Hepatocyte (in vitro differentiated cells): ENCODE measurements at regions not wholly inside any gene's neighbourhood (a gene's known extent, or its start where the extent isn't known, plus 50 kb on each side); places are given as distances from the start of the nearest gene placed in this dataset.

Source experiments
- DNase-seq: peaks from one replicate; pipeline ENCODE4 v3.0.0-alpha.2; 2016; ENCODE audit warnings: low spot score
- H2AFZ ChIP-seq: fragments of 200-600 bp; sonication (generic); 2 replicates; pipeline ENCODE4 v1.6.0; 2016; ENCODE audit warnings: antibody characterized with exemption, mild to moderate bottlenecking
- H3K27ac ChIP-seq: fragments of 200-600 bp; sonication (generic); 2 replicates; pipeline ENCODE4 v1.5.1; 2016; ENCODE audit warnings: mild to moderate bottlenecking
- H3K27me3 ChIP-seq: fragments of 200-600 bp; sonication (generic); 2 replicates; pipeline ENCODE4 v1.6.1; 2016
- H3K36me3 ChIP-seq: fragments of 200-600 bp; sonication (generic); replicated peaks from 2 replicates; pipeline ENCODE4 v1.5.1; 2016; ENCODE audit warnings: low read depth; ENCODE audit not compliant: insufficient read depth
- H3K4me1 ChIP-seq: fragments of 200-600 bp; sonication (generic); 2 replicates; pipeline ENCODE4 v1.5.1; 2016; ENCODE audit warnings: mild to moderate bottlenecking, moderate library complexity; ENCODE audit not compliant: insufficient read depth
- H3K4me2 ChIP-seq: fragments of 200-600 bp; sonication (generic); 2 replicates; pipeline ENCODE4 v1.6.0; 2016
- H3K4me3 ChIP-seq: fragments of 200-600 bp; sonication (generic); 2 replicates; pipeline ENCODE4 v1.5.1; 2016; ENCODE audit warnings: mild to moderate bottlenecking
- H3K79me2 ChIP-seq: fragments of 200-600 bp; sonication (generic); 2 replicates; pipeline ENCODE4 v1.6.0; 2017; ENCODE audit warnings: mild to moderate bottlenecking
- H3K9me2 ChIP-seq: fragments of 200-600 bp; sonication (generic); replicated peaks from 2 replicates; pipeline ENCODE4 v1.6.0; 2017; ENCODE audit warnings: mild to moderate bottlenecking; ENCODE audit not compliant: insufficient read depth
- H3K9me3 ChIP-seq: fragments of 200-600 bp; sonication (generic); 2 replicates; pipeline ENCODE4 v1.5.1; 2016; ENCODE audit warnings: low read depth, mild to moderate bottlenecking
- H4K20me1 ChIP-seq: fragments of 200-600 bp; sonication (generic); 2 replicates; pipeline ENCODE4 v1.6.0; 2016; ENCODE audit warnings: mild to moderate bottlenecking; ENCODE audit not compliant: insufficient read depth, poor library complexity, severe bottlenecking
- EZH2 ChIP-seq: fragments of 200-600 bp; sonication (generic); IDR thresholded peaks from 2 replicates; pipeline ENCODE4 v1.6.1; 2016; ENCODE audit warnings: antibody characterized with exemption, mild to moderate bottlenecking, borderline replicate concordance
- EZH2phosphoT487 ChIP-seq: fragments of 200-600 bp; sonication (generic); IDR thresholded peaks from one replicate; pipeline ENCODE4 v1.6.1; 2018; ENCODE audit warnings: antibody characterized with exemption, mild to moderate bottlenecking, low read depth, moderate library complexity; ENCODE audit not compliant: unreplicated experiment, severe bottlenecking
- WGBS: methylation state at CpG from one replicate; pipeline ENCODE4 v1.1.6; 2016; ENCODE audit warnings: low lambda C conversion rate; ENCODE audit errors: missing lambda C conversion rate; 5-methylcytosine and 5-hydroxymethylcytosine counted together
- TF ChIP-seq, protein P1 (sequence below): fragments of 200-600 bp; sonication (generic); IDR thresholded peaks from 2 replicates; pipeline ENCODE4 v1.5.1; 2016; ENCODE audit warnings: antibody characterized with exemption, mild to moderate bottlenecking; ENCODE audit not compliant: poor library complexity

DNA sequence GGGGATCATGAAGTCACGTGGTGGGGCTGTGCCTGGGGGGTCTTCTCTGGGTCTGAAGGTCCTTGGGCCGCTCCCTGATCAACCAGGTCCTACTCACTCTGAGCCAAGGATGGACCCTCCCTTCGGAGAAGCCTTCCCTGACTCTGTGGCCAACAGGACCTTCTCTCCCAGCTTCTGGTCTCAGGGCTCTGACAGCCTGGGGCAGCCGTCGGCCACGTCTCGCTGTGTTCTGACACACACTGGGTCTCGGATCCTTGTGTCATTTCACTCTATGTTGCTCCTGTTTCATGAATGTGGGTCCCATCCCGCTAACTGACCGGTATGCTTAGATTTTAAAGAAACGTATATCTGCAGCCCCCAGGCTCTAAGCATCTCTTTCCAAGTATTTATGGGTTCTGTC, 256.1 kb downstream of the ENGASE start:
- Histone ChIP-seq H3K36me3 (no peaks in the 10 kb centered on the region), H3K9me3 (no peaks in the 10 kb centered on the region), H3K4me3 (no peak overlapping the region), H3K79me2 (no peaks in the 10 kb centered on the region), H3K4me1 (no peaks in the 10 kb centered on the region), H3K27me3 (peaks cover 25% of the 10 kb centered on the region), H3K9me2 (no peaks in the 10 kb centered on the region), H4K20me1 (no peaks in the 10 kb centered on the region), H3K27ac (no peak overlapping the region), H3K4me2 (no peak overlapping the region), H2AFZ (no peak overlapping the region)
- TF ChIP-seq EZH2phosphoT487 = no peak
- no peak for TF ChIP-seq EZH2
- TF ChIP-seq, protein P1, sequence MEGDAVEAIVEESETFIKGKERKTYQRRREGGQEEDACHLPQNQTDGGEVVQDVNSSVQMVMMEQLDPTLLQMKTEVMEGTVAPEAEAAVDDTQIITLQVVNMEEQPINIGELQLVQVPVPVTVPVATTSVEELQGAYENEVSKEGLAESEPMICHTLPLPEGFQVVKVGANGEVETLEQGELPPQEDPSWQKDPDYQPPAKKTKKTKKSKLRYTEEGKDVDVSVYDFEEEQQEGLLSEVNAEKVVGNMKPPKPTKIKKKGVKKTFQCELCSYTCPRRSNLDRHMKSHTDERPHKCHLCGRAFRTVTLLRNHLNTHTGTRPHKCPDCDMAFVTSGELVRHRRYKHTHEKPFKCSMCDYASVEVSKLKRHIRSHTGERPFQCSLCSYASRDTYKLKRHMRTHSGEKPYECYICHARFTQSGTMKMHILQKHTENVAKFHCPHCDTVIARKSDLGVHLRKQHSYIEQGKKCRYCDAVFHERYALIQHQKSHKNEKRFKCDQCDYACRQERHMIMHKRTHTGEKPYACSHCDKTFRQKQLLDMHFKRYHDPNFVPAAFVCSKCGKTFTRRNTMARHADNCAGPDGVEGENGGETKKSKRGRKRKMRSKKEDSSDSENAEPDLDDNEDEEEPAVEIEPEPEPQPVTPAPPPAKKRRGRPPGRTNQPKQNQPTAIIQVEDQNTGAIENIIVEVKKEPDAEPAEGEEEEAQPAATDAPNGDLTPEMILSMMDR = no peak
- 79% methylated on average over 11 of the region's 11 CpGs for whole genome bisulfite sequencing
- no peak for DNase-seq

DNA sequence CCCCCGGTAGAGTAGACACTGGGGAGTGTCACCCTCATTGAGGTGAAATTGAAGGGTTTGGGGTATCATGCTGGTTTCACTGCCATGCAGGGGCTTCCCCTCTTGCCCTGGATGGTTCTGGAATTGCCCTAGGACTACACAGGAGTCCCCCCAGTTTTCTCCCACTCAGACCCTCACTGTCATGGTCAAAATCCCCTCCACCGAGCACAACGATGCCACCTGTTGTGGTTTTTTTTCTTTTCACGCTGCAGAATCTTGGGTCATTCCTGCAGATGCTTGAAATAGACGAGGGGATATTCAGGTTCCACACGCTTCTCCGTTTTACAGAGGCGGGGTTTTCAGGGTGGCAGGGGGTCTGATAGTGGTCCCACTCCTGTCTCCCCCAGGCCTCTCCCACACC, 255.6 kb downstream of the ENGASE start:
- Histone ChIP-seq H3K36me3 (no peaks in the 10 kb centered on the region), H3K27me3 (peaks cover 25% of the 10 kb centered on the region), H3K4me3 (no peak overlapping the region), H3K9me3 (no peaks in the 10 kb centered on the region), H4K20me1 (no peaks in the 10 kb centered on the region), H3K4me1 (no peaks in the 10 kb centered on the region), H3K4me2 (no peak overlapping the region), H3K79me2 (no peaks in the 10 kb centered on the region), H3K27ac (no peak overlapping the region), H3K9me2 (no peaks in the 10 kb centered on the region), H2AFZ (no peak overlapping the region)
- DNase-seq = no peak
- no peak for TF ChIP-seq EZH2
- TF ChIP-seq, protein P1 = no peak
- no peak for TF ChIP-seq EZH2phosphoT487
- 87% methylated on average over 8 of the region's 8 CpGs for WGBS

DNA sequence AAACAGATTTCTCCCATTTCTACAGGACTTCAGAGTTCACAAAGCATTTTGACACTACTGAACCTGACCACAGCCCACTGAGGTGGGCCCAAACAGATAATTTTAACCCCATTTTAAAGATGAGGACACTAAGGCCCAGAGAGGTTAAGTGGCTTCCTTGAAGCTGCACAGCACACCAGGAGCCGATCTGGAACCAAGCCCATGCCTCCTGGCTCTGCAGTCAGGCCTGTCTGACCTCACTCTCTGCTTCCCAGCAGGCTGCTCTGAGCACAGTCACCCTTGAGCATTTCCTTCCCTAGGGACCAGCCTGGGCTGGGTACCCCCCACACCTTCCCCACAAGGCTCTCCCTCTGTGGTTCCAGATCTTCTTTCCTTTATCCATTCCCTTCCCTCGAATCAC, 252.2 kb downstream of the ENGASE start:
- Histone ChIP-seq H3K27ac (no peak overlapping the region), H4K20me1 (no peaks in the 10 kb centered on the region), H3K9me2 (no peaks in the 10 kb centered on the region), H3K9me3 (no peaks in the 10 kb centered on the region), H3K4me1 (no peaks in the 10 kb centered on the region), H3K4me2 (no peak overlapping the region), H3K36me3 (no peaks in the 10 kb centered on the region), H3K27me3 (peaks cover 14% of the 10 kb centered on the region), H3K4me3 (no peak overlapping the region), H3K79me2 (no peaks in the 10 kb centered on the region), H2AFZ (no peak overlapping the region)
- no peak for DNase-seq
- TF ChIP-seq EZH2 = no peak
- TF ChIP-seq, protein P1 = no peak
- TF ChIP-seq EZH2phosphoT487 = no peak
- WGBS = 55% methylated on average over 2 of the region's 2 CpGs
